ENCODE measurements at regions not wholly inside any gene's neighbourhood (a gene's known extent, or its start where the extent isn't known, plus 50 kb on each side); places are given as distances from the start of the nearest gene placed in this dataset.

- TF ChIP-seq EZH2phosphoT487 (IDR thresholded peaks at IDR 0.05; ENCODE audit: insufficient read depth, low read depth): no peak
- TF ChIP-seq EZH2 (IDR thresholded peaks at IDR 0.05; ENCODE audit: insufficient read depth, poor library complexity, severe bottlenecking): no peak
Observed at GRCh38 chr1:58402444-58402843, 144.1 kb downstream of the OMA1 start.
